ENCODE measurements at regions not wholly inside any gene's neighbourhood (a gene's known extent, or its start where the extent isn't known, plus 50 kb on each side); places are given as distances from the start of the nearest gene placed in this dataset.

DNA sequence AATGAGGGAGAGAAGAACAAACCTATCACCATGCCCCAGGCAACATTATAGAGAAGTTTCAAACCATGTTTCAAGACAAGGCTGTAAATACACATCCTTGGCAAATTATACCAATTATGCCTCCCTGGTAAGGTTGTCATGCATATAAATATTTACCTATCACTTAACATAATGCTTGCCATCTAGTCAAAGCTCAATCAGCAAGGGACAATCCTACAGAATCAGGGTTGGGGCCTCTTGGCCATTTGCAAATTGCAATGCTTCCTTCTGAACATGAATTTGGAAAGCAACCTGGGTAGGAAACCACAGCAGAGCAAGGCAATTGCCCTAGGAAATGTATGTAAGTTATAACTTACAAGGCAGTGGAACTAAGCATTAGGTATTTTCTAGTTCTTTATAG lies 907.2 kb upstream of the CDH2 start:
- TF ChIP-seq, protein P1, sequence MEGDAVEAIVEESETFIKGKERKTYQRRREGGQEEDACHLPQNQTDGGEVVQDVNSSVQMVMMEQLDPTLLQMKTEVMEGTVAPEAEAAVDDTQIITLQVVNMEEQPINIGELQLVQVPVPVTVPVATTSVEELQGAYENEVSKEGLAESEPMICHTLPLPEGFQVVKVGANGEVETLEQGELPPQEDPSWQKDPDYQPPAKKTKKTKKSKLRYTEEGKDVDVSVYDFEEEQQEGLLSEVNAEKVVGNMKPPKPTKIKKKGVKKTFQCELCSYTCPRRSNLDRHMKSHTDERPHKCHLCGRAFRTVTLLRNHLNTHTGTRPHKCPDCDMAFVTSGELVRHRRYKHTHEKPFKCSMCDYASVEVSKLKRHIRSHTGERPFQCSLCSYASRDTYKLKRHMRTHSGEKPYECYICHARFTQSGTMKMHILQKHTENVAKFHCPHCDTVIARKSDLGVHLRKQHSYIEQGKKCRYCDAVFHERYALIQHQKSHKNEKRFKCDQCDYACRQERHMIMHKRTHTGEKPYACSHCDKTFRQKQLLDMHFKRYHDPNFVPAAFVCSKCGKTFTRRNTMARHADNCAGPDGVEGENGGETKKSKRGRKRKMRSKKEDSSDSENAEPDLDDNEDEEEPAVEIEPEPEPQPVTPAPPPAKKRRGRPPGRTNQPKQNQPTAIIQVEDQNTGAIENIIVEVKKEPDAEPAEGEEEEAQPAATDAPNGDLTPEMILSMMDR (IDR thresholded peaks at IDR 0.05) = no peak
- no peak for TF ChIP-seq POLR2A (IDR thresholded peaks at IDR 0.05)
- no peak for DNase-seq (ENCODE audit: low spot score in 2 of 2)
- H3K4me3 ChIP-seq (ENCODE audit: low read depth, poor library complexity, severe bottlenecking) = no peak overlapping the region
- intact Hi-C loops (cut with DNase I; ENCODE audit: low total_unique reads) = no loop called here

DNA sequence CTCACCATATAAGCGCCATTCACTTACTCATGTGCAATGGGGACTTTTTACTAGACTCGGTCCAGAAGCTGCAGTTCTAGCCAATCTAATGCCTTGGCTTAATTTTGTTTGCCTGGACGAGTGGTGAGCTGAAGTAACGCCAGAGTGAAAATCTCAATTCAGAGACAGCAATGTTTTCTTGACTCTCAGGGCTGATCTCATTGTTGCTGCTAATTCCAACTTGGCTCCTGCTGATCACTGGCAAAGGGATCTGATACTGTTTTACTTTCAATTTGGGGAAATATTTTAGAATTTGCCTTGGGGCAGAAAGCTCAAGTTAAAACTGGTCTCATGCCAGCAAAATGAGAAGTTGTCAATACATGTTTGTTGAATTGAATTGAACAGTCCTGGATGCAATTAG lies 906.6 kb upstream of the CDH2 start:
- TF ChIP-seq, protein P1 (IDR thresholded peaks at IDR 0.05) = no peak
- TF ChIP-seq POLR2A (IDR thresholded peaks at IDR 0.05) = no peak
- no peak for DNase-seq (ENCODE audit: low spot score in 2 of 2)
- no peak overlapping the region for H3K4me3 ChIP-seq (ENCODE audit: low read depth, poor library complexity, severe bottlenecking)
- 30 to 31% methylated on average over 4 of the region's 4 CpGs for WGBS, 2 donors
- intact Hi-C loops (cut with DNase I; ENCODE audit: low total_unique reads) = no loop called here

DNA sequence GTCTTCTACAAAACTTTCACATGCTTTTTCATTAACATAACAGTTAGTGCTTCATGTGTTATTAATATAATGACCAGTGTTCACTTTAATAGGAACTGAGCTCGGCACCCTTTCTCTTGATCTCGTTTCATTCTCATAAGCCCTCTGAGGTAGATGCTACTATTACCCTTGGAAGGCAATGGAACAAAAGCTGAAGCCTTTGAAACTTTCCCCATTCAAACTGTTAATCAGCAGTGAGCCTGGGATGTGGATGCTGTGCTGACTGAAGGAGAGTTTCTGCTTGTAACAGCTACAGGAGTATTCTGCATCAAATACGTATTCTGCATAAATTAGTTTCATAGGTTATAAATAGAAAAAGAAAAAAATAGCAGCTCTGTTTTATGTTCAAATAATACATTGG lies 904.0 kb upstream of the CDH2 start:
- no peak overlapping the region for H3K4me3 ChIP-seq (ENCODE audit: low read depth, poor library complexity, severe bottlenecking)
- 74 to 77% methylated on average over 3 of the region's 3 CpGs for WGBS, 2 donors
- TF ChIP-seq, protein P1 (IDR thresholded peaks at IDR 0.05) = no peak
- TF ChIP-seq POLR2A (IDR thresholded peaks at IDR 0.05) = no peak
- DNase-seq (ENCODE audit: low spot score in 2 of 2) = no peak
- intact Hi-C loops (cut with DNase I; ENCODE audit: low total_unique reads) = no loop called here

DNA sequence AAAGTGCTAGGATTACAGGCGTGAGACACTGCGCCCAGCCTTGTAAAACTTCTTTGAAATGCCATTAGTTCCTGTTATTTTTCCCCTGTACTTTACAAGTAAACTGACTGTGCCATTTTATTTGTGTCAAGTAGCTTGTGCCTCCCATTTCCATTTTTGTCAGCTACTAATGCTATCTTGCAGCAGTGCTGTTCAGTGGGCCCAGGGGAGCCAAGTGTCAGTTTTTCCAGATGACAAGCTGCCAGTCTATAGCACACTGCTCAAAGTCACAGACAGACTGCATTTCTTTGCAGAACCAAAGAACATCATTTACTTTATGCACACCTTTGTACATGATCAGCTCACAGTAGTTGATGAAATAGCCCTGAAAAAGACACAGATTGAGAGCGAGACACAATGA lies 901.3 kb upstream of the CDH2 start:
- intact Hi-C loops (cut with DNase I; ENCODE audit: low total_unique reads) = no loop called here
- 82 to 91% methylated on average over 3 of the region's 3 CpGs for whole genome bisulfite sequencing, 2 donors
- no peak for DNase-seq (ENCODE audit: low spot score in 2 of 2)
- TF ChIP-seq, protein P1 (IDR thresholded peaks at IDR 0.05) = no peak
- TF ChIP-seq POLR2A (IDR thresholded peaks at IDR 0.05) = no peak
- H3K4me3 ChIP-seq (ENCODE audit: low read depth, poor library complexity, severe bottlenecking) = no peak overlapping the region

DNA sequence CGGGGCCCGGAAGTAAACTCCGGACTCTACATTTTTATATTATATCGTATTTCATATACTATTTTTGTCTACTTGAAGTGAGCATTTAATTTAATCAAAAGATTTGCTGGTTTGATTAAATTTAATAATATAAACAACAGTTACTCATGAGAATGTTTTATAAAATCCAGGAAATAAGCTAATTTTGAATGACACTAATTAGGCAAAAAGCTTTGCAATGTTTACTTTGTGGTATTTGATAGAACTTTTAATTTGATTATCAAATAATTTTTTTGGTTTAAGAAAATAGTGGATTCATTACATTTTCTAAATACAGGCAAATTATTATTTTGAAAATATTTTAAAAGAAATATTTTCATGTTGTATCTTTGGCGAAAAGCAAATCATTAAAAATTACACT lies 900.4 kb upstream of the CDH2 start:
- DNase-seq (ENCODE audit: low spot score in 2 of 2) = no peak
- TF ChIP-seq POLR2A (IDR thresholded peaks at IDR 0.05) = no peak
- TF ChIP-seq, protein P1 (IDR thresholded peaks at IDR 0.05) = no peak
- intact Hi-C loops (cut with DNase I; ENCODE audit: low total_unique reads) = no loop called here
- H3K4me3 ChIP-seq (ENCODE audit: low read depth, poor library complexity, severe bottlenecking) = no peak overlapping the region
- whole genome bisulfite sequencing, 2 donors = 95 to 96% methylated on average over 5 of the region's 5 CpGs

DNA sequence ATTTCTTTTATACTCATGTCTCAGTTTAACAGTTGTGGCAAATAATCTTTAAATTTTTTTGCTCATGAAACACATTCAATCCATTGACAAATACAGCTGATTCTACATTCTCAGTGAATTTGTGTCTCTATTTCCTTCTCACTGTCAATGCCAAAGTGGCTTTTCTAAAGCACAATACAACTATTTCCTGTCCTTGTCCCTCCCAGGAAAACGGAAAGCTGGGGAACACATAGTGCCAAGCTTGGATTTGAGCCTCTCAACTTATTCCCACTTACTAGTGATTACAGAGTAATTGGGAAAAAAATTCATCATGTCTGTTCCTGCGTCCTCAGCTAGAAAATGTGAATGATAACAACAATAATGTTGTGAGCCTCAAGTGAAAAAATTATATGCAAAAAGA lies 899.7 kb upstream of the CDH2 start:
- TF ChIP-seq, protein P1 (IDR thresholded peaks at IDR 0.05) = no peak
- TF ChIP-seq POLR2A (IDR thresholded peaks at IDR 0.05) = no peak
- no peak overlapping the region for H3K4me3 ChIP-seq (ENCODE audit: low read depth, poor library complexity, severe bottlenecking)
- 61 to 83% methylated on average over 2 of the region's 2 CpGs for WGBS, 2 donors
- intact Hi-C loops (cut with DNase I; ENCODE audit: low total_unique reads) = no loop called here
- DNase-seq (ENCODE audit: low spot score in 2 of 2) = no peak

Data from lower leg skin (tissue), 4 donors.